ENCODE measurements at regions not wholly inside any gene's neighbourhood (a gene's known extent, or its start where the extent isn't known, plus 50 kb on each side); places are given as distances from the start of the nearest gene placed in this dataset.
A peak's percentile ranks its signal among the peaks of the same experiment; 100 is the strongest.

- H3K27ac ChIP-seq (ENCODE audit: low read depth in 2 of 2, low read length in 2 of 2) = peak overlapping the region; percentile 75 to 84
- H3K36me3 ChIP-seq (ENCODE audit: control insufficient read depth in 2 of 3, insufficient read depth in 3 of 3, low read length in 3 of 3) = no peaks in the 10 kb centered on the region
- DNase-seq = no peak
- FAIRE-seq = no peak
- TF ChIP-seq CTCF (IDR thresholded peaks at IDR 0.05; ENCODE audit: borderline replicate concordance, extremely low read depth, insufficient read depth) = no peak
- intact Hi-C loops (cut with DNase I) = no loop called here
- no peaks in the 10 kb centered on the region for H3K9me3 ChIP-seq (ENCODE audit: control insufficient read depth in 2 of 3, insufficient read depth in 1 of 3, low read length in 3 of 3)
- H3K27me3 ChIP-seq (ENCODE audit: control insufficient read depth, insufficient read depth, low read length) = no peaks in the 10 kb centered on the region
- H3K9ac ChIP-seq (ENCODE audit: low read length in 3 of 3) = no peak overlapping the region
- H3K4me3 ChIP-seq (ENCODE audit: low read length in 3 of 3) = no peak overlapping the region
- peaks cover 0 to 24% (median 22%) of the 10 kb centered on the region in 3 donors for H3K4me1 ChIP-seq (ENCODE audit: control insufficient read depth in 2 of 3, insufficient read depth in 2 of 3, low read depth in 1 of 3, low read length in 3 of 3)
These were observed 121.6 kb downstream of the QRSL1 start for GRCh38 chr6:106750946-106751345.

- no peak for FAIRE-seq
- TF ChIP-seq CTCF (IDR thresholded peaks at IDR 0.05; ENCODE audit: borderline replicate concordance, extremely low read depth, insufficient read depth) = no peak
- intact Hi-C loops (cut with DNase I) = no loop called here
- Histone ChIP-seq H3K9me3 (ENCODE audit: control insufficient read depth in 2 of 3, insufficient read depth in 1 of 3, low read length in 3 of 3) (no peaks in the 10 kb centered on the region), H3K9ac (ENCODE audit: low read length in 3 of 3) (peak overlapping the region in 2 of 3 donors; percentile 5 to 20), H3K4me1 (ENCODE audit: control insufficient read depth in 2 of 3, insufficient read depth in 2 of 3, low read depth in 1 of 3, low read length in 3 of 3) (peaks cover 0 to 27% (median 25%) of the 10 kb centered on the region in 3 donors), H3K36me3 (ENCODE audit: control insufficient read depth in 2 of 3, insufficient read depth in 3 of 3, low read length in 3 of 3) (no peaks in the 10 kb centered on the region), H3K27ac (ENCODE audit: low read depth in 2 of 2, low read length in 2 of 2) (peak overlapping the region; percentile 20 to 34), H3K4me3 (ENCODE audit: low read length in 3 of 3) (no peak overlapping the region), H3K27me3 (ENCODE audit: control insufficient read depth, insufficient read depth, low read length) (no peaks in the 10 kb centered on the region)
- DNase-seq = peak in 1 of 5 donors; percentile 51
These were observed 121.0 kb downstream of the QRSL1 start for GRCh38 chr6:106750142-106750918.

GRCh38 chr6:106749609-106750008, 120.2 kb downstream of the QRSL1 start:
- Histone ChIP-seq H3K9me3 (ENCODE audit: control insufficient read depth in 2 of 3, insufficient read depth in 1 of 3, low read length in 3 of 3) (no peaks in the 10 kb centered on the region), H3K4me3 (ENCODE audit: low read length in 3 of 3) (no peak overlapping the region), H3K27me3 (ENCODE audit: control insufficient read depth, insufficient read depth, low read length) (no peaks in the 10 kb centered on the region), H3K36me3 (ENCODE audit: control insufficient read depth in 2 of 3, insufficient read depth in 3 of 3, low read length in 3 of 3) (no peaks in the 10 kb centered on the region), H3K27ac (ENCODE audit: low read depth in 2 of 2, low read length in 2 of 2) (peak overlapping the region in 1 of 2 donors; percentile 34), H3K4me1 (ENCODE audit: control insufficient read depth in 2 of 3, insufficient read depth in 2 of 3, low read depth in 1 of 3, low read length in 3 of 3) (peaks cover 0 to 30% (median 25%) of the 10 kb centered on the region in 3 donors), H3K9ac (ENCODE audit: low read length in 3 of 3) (peak overlapping the region in 1 of 3 donors; percentile 20)
- no peak for FAIRE-seq
- DNase-seq = no peak
- intact Hi-C loops (cut with DNase I) = no loop called here
- no peak for TF ChIP-seq CTCF (IDR thresholded peaks at IDR 0.05; ENCODE audit: borderline replicate concordance, extremely low read depth, insufficient read depth)

All from kidney (tissue), 13 donors.